Mucosa of rectum (tissue), 2 donors: ENCODE measurements at regions not wholly inside any gene's neighbourhood (a gene's known extent, or its start where the extent isn't known, plus 50 kb on each side); places are given as distances from the start of the nearest gene placed in this dataset.

Source experiments
- H3K27ac ChIP-seq, 2 donors: one replicate each; pipeline ENCODE4 v1.7.0; 2013; ENCODE audit warnings: inconsistent platforms in 2 of 2, low read depth in 2 of 2, low read length in 2 of 2
- H3K27me3 ChIP-seq, 2 donors: one replicate each; pipeline ENCODE4 v1.7.0; 2013; ENCODE audit warnings: low read length in 2 of 2; ENCODE audit not compliant: control insufficient read depth in 2 of 2, insufficient read depth in 2 of 2
- H3K36me3 ChIP-seq, 2 donors: one replicate each; pipeline ENCODE4 v1.7.0; 2013; ENCODE audit warnings: low read length in 2 of 2; ENCODE audit not compliant: control insufficient read depth in 2 of 2, insufficient read depth in 2 of 2
- H3K4me1 ChIP-seq, 2 donors: one replicate each; pipeline ENCODE4 v1.7.0; 2013; ENCODE audit warnings: low read length in 2 of 2, mild to moderate bottlenecking in 1 of 2; ENCODE audit not compliant: control insufficient read depth in 2 of 2, insufficient read depth in 2 of 2
- H3K4me3 ChIP-seq, 2 donors: one replicate each; pipeline ENCODE4 v1.7.0; 2013; ENCODE audit warnings: low read length in 2 of 2
- H3K9ac ChIP-seq, 2 donors: one replicate each; pipeline ENCODE4 v1.7.0; 2013; ENCODE audit warnings: low read length in 2 of 2, low read depth in 1 of 2, mild to moderate bottlenecking in 1 of 2
- H3K9me3 ChIP-seq, 2 donors: one replicate each; pipeline ENCODE4 v1.7.0; 2013; ENCODE audit warnings: low read length in 2 of 2; ENCODE audit not compliant: control insufficient read depth in 2 of 2
- donor health status: healthy.
- donor health status: Normal muscosa, but diverticular disease.

- Histone ChIP-seq H3K9ac (no peak overlapping the region), H3K4me3 (no peak overlapping the region), H3K36me3 (no peaks in the 10 kb centered on the region), H3K27ac (no peak overlapping the region), H3K4me1 (no peaks in the 10 kb centered on the region), H3K27me3 (no peaks in the 10 kb centered on the region), H3K9me3 (no peaks in the 10 kb centered on the region)
Measured at GRCh38 chr6:164022632-164023031, 608.1 kb downstream of the QKI start.

GRCh38 chr6:164021589-164022250 lies 607.2 kb downstream of the QKI start:
- no peaks in the 10 kb centered on the region for H3K27me3 ChIP-seq
- H3K36me3 ChIP-seq = no peaks in the 10 kb centered on the region
- no peak overlapping the region for H3K27ac ChIP-seq
- no peaks in the 10 kb centered on the region for H3K9me3 ChIP-seq
- H3K9ac ChIP-seq = no peak overlapping the region
- no peaks in the 10 kb centered on the region for H3K4me1 ChIP-seq
- H3K4me3 ChIP-seq = no peak overlapping the region

- no peaks in the 10 kb centered on the region for H3K27me3 ChIP-seq
- no peaks in the 10 kb centered on the region for H3K36me3 ChIP-seq
- no peak overlapping the region for H3K27ac ChIP-seq
- H3K4me3 ChIP-seq = no peak overlapping the region
- no peaks in the 10 kb centered on the region for H3K4me1 ChIP-seq
- H3K9me3 ChIP-seq = peaks cover 3 to 7% of the 10 kb centered on the region in 2 donors
- H3K9ac ChIP-seq = no peak overlapping the region
Measured at GRCh38 chr6:164020142-164020541, 605.6 kb downstream of the QKI start.

- H3K27me3 ChIP-seq = no peaks in the 10 kb centered on the region
- H3K27ac ChIP-seq = no peak overlapping the region
- H3K4me1 ChIP-seq = no peaks in the 10 kb centered on the region
- H3K36me3 ChIP-seq = no peaks in the 10 kb centered on the region
- no peak overlapping the region for H3K4me3 ChIP-seq
- H3K9ac ChIP-seq = no peak overlapping the region
- H3K9me3 ChIP-seq = peaks cover 3 to 7% of the 10 kb centered on the region in 2 donors
Measured at GRCh38 chr6:164018133-164018532, 603.6 kb downstream of the QKI start.

- Histone ChIP-seq H3K9me3 (peaks cover 3 to 7% of the 10 kb centered on the region in 2 donors), H3K27ac (no peak overlapping the region), H3K27me3 (no peaks in the 10 kb centered on the region), H3K36me3 (no peaks in the 10 kb centered on the region), H3K4me1 (no peaks in the 10 kb centered on the region), H3K9ac (no peak overlapping the region), H3K4me3 (no peak overlapping the region)
Measured at GRCh38 chr6:164016056-164016455, 601.5 kb downstream of the QKI start.

GRCh38 chr6:164015088-164015484 lies 600.6 kb downstream of the QKI start:
- Histone ChIP-seq H3K4me1 (no peaks in the 10 kb centered on the region), H3K27me3 (no peaks in the 10 kb centered on the region), H3K9me3 (peaks cover 3 to 7% of the 10 kb centered on the region in 2 donors), H3K9ac (no peak overlapping the region), H3K36me3 (no peaks in the 10 kb centered on the region), H3K27ac (no peak overlapping the region), H3K4me3 (no peak overlapping the region)

GRCh38 chr6:164014346-164015087 lies 600.0 kb downstream of the QKI start:
- H3K4me1 ChIP-seq = no peaks in the 10 kb centered on the region
- H3K27ac ChIP-seq = no peak overlapping the region
- H3K36me3 ChIP-seq = no peaks in the 10 kb centered on the region
- H3K9me3 ChIP-seq = peaks cover 3 to 7% of the 10 kb centered on the region in 2 donors
- no peak overlapping the region for H3K9ac ChIP-seq
- no peaks in the 10 kb centered on the region for H3K27me3 ChIP-seq
- H3K4me3 ChIP-seq = no peak overlapping the region

GRCh38 chr6:164013480-164014208 lies 599.1 kb downstream of the QKI start:
- no peak overlapping the region for H3K9ac ChIP-seq
- H3K27ac ChIP-seq = no peak overlapping the region
- peaks cover 3 to 7% of the 10 kb centered on the region in 2 donors for H3K9me3 ChIP-seq
- H3K36me3 ChIP-seq = no peaks in the 10 kb centered on the region
- H3K27me3 ChIP-seq = no peaks in the 10 kb centered on the region
- no peaks in the 10 kb centered on the region for H3K4me1 ChIP-seq
- H3K4me3 ChIP-seq = no peak overlapping the region

- Histone ChIP-seq H3K4me3 (no peak overlapping the region), H3K9ac (no peak overlapping the region), H3K36me3 (no peaks in the 10 kb centered on the region), H3K27ac (no peak overlapping the region), H3K27me3 (no peaks in the 10 kb centered on the region), H3K4me1 (no peaks in the 10 kb centered on the region), H3K9me3 (peaks cover 3 to 6% of the 10 kb centered on the region in 2 donors)
Measured at GRCh38 chr6:164011321-164011720, 596.8 kb downstream of the QKI start.

GRCh38 chr6:164010441-164011103 lies 596.1 kb downstream of the QKI start:
- no peaks in the 10 kb centered on the region for H3K4me1 ChIP-seq
- H3K4me3 ChIP-seq = no peak overlapping the region
- no peaks in the 10 kb centered on the region for H3K36me3 ChIP-seq
- no peak overlapping the region for H3K27ac ChIP-seq
- no peaks in the 10 kb centered on the region for H3K27me3 ChIP-seq
- no peaks in the 10 kb centered on the region for H3K9me3 ChIP-seq
- no peak overlapping the region for H3K9ac ChIP-seq
